ENCODE measurements at regions not wholly inside any gene's neighbourhood (a gene's known extent, or its start where the extent isn't known, plus 50 kb on each side); places are given as distances from the start of the nearest gene placed in this dataset.

DNA sequence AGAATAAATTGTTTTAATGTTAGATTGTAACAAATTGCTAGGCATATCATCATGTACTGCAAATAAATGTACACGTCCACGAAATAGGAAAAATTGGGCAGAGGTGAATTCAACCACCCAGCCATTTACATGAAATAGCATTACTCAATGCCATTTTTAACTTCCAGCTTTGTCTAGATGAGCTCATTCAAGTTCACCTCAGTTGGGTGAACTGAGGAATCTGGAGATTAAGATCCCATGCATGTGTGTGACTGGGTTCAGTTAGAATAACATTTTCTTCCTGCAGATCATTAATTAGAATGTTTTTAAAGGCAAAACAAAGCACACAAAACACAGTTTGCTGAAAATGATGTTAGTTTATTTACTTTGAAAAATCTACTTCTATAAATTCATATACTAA is 767.8 kb upstream of the GOLIM4 start:
- TF ChIP-seq POLR2AphosphoS5 (IDR thresholded peaks at IDR 0.05; ENCODE audit: low read depth, low read length) (no peak), POLR2A (IDR thresholded peaks at IDR 0.05; ENCODE audit: low read depth, low read length) (no peak), TAF1 (IDR thresholded peaks at IDR 0.05; ENCODE audit: borderline replicate concordance, low read depth, low read length) (no peak)
